BJ (cell line): ENCODE measurements at regions not wholly inside any gene's neighbourhood (a gene's known extent, or its start where the extent isn't known, plus 50 kb on each side); places are given as distances from the start of the nearest gene placed in this dataset.
A peak's percentile ranks its signal among the peaks of the same experiment; 100 is the strongest.
"Not testable (repeated sequence)": the region's sequence is repeated elsewhere in the genome, so short reads cannot be mapped to it uniquely, and the experiment has no call there.

Experiments
- CTCF ChIA-PET: fragments of 350-600 bp; formaldehyde crosslinking; extraction: SDS; loops from one replicate; lab custom pipeline; 2021; ENCODE audit warnings: antibody characterized with exemption, inconsistent platforms; lab: Yijun Ruan, JAX
- POLR2A ChIA-PET: fragments of 300-600 bp; sonication (Branson Sonifier 250); formaldehyde crosslinking; extraction: SDS; loops from one replicate; lab custom pipeline; 2021; ENCODE audit warnings: antibody characterized with exemption; lab: Charles Lee
- DNase-seq: peaks from one replicate; pipeline ENCODE4 v3.0.0-alpha.2; 2011; ENCODE audit warnings: low read depth
- H3K27me3 ChIP-seq: 2 replicates; pipeline ENCODE4 v1.6.0; 2011; ENCODE audit warnings: low read length; ENCODE audit not compliant: control insufficient read depth, insufficient read depth
- H3K36me3 ChIP-seq: 2 replicates; pipeline ENCODE4 v1.5.1; 2011; ENCODE audit warnings: low read length; ENCODE audit not compliant: control insufficient read depth, insufficient read depth
- H3K4me3 ChIP-seq: 2 replicates; pipeline ENCODE4 v1.5.1; 2011; ENCODE audit warnings: low read depth, mild to moderate bottlenecking, control low read depth, low read length
- TF ChIP-seq, protein P1 (sequence below): IDR thresholded peaks from 2 replicates; pipeline ENCODE4 v1.5.1; 2011; ENCODE audit warnings: low read depth, mild to moderate bottlenecking, control low read depth, inconsistent platforms, low read length, moderate library complexity; ENCODE audit not compliant: insufficient read depth

DNA sequence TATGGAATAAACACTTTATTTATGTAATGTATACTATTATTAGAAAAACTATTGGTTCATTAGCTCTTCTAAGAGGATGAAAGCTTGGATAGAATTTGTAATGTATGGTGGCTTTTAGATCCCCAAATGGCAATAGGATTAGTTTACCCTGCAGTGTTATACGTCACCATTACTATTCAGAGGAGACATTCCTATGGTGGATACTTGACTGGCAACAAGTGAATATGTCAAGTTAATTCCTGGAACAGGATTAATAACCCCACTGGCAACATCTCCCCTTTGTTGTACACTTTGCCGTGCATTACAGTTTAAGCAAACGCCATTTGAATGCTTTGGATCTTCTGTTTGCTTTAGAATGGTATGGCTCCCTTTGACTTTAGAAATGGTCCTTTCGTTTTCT is 420.3 kb downstream of the FAM47B start:
- ChIA-PET CTCF (no interaction called here), POLR2A (no interaction called here)

DNA sequence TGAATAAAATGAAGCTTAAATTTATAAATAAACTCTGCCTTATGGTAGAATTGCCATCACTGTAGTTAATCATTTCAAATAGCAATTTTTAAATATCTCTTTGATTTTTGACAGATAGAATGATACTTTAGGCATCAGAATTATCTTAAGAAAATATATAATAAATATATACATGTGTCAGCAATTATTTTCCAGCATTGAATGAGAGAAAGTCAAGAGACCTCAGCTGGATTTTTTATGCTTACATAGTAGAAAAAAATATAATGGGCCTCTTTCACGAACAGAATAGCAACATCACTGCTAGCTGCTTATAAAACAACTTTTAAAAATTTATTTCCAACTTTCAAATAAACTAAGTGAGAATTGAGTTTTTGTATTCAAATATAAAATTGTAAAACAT is 424.0 kb upstream of the MAGEB16 start:
- POLR2A ChIA-PET = no interaction called here
- H3K4me3 ChIP-seq = no peak overlapping the region
- H3K27me3 ChIP-seq = no peaks in the 10 kb centered on the region
- TF ChIP-seq, protein P1, sequence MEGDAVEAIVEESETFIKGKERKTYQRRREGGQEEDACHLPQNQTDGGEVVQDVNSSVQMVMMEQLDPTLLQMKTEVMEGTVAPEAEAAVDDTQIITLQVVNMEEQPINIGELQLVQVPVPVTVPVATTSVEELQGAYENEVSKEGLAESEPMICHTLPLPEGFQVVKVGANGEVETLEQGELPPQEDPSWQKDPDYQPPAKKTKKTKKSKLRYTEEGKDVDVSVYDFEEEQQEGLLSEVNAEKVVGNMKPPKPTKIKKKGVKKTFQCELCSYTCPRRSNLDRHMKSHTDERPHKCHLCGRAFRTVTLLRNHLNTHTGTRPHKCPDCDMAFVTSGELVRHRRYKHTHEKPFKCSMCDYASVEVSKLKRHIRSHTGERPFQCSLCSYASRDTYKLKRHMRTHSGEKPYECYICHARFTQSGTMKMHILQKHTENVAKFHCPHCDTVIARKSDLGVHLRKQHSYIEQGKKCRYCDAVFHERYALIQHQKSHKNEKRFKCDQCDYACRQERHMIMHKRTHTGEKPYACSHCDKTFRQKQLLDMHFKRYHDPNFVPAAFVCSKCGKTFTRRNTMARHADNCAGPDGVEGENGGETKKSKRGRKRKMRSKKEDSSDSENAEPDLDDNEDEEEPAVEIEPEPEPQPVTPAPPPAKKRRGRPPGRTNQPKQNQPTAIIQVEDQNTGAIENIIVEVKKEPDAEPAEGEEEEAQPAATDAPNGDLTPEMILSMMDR = no peak
- DNase-seq = no peak
- H3K36me3 ChIP-seq = no peaks in the 10 kb centered on the region
- CTCF ChIA-PET = no interaction called here

More for the DNA sequence above, 420.3 kb downstream of the FAM47B start:
- H3K27me3 ChIP-seq = no peaks in the 10 kb centered on the region
- TF ChIP-seq, protein P1 = no peak
- DNase-seq = no peak
- no peak overlapping the region for H3K4me3 ChIP-seq
- H3K36me3 ChIP-seq = no peaks in the 10 kb centered on the region

DNA sequence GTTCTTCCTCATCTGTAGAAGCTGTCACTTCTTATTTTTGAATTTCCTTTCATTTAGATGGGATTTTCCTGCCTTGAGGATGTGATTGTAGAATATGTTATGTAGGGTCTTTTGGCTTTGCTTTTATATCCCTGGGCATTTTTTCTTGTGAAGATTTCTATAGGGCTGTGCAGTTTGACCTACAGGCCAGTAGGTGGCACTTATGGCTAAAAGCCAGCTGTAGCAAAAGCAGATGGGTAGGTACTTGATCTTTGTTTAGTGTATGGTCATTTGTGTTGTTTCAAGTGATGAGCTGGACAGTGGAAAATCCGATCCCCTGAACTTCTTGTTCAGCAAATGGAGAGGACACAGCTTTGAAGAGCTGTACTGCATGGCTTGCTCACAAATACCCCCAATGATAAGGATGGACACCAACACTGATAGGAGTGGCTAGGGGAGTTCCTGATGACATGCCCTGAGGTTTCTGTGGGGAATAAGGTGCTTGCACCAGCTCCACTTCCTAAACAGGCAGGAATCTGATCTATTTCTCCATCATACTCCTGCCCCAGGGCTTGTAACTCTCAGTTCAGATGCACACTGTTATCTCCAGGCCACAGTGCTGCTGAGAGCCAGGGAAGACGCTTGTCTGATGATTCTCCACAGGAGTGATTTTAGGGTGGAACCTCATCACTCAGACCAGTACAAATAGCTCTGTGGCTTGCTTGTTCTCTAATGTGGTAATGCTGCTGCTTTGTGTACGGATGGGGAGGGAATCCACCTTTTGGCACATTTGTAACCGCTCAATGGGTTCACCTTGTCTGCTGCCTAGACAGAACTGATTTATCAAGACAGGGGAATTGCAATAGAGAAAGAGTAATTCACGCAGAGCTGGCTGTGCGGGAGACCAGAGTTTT is 417.1 kb upstream of the MAGEB16 start:
- no peak overlapping the region for H3K4me3 ChIP-seq
- ChIA-PET POLR2A (no interaction called here), CTCF (no interaction called here)
- TF ChIP-seq, protein P1 = 0 out of 2 replicates have a peak, but pooled peaks have one; percentile 25
- no peaks in the 10 kb centered on the region for H3K27me3 ChIP-seq
- no peak for DNase-seq
- no peaks in the 10 kb centered on the region for H3K36me3 ChIP-seq

DNA sequence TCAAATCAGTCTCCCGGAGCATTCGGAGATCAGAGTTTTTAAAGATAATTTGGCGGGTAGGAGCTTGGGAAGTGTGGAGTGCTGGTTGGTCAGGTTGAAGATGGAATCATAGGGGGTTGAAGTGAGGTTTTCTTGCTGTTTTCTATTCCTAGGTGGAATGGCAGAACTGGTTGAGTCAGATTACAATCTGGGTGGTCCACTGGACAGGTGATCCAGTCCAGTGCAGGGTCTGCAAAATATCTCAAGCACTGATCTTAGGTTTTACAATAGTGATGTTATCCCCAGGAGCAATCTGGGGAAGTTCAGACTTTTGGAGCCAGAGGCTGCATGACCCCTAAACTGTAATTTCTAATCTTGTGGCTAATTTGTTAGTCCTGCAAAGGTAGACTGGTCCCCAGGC is 416.4 kb upstream of the MAGEB16 start:
- H3K27me3 ChIP-seq, H3K36me3 ChIP-seq, H3K4me3 ChIP-seq, DNase-seq, CTCF ChIA-PET, POLR2A ChIA-PET: not testable (repeated sequence)

DNA sequence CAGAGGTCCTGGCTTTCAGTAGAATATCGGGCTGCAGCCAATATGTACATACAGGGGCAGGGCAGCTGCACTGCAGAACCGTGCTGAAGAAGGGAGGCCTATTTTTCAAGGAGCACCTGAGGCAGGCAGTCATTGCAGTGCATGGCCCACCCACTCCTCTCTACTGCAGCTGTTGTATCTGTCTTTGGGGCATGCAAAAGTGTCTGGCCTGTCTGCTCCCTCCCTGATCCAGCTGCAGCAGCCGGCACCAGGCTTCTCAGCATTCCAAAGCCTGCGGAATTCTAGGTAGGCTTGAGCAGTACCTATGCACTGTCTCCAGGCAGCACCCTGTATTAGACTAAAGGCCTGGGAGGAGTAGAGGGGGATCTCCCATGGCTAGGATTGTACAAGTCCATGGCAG is 415.2 kb upstream of the MAGEB16 start:
- ChIA-PET POLR2A (no interaction called here), CTCF (no interaction called here)
- no peaks in the 10 kb centered on the region for H3K36me3 ChIP-seq
- H3K27me3 ChIP-seq = no peaks in the 10 kb centered on the region
- TF ChIP-seq, protein P1 = no peak
- no peak overlapping the region for H3K4me3 ChIP-seq
- DNase-seq = no peak

DNA sequence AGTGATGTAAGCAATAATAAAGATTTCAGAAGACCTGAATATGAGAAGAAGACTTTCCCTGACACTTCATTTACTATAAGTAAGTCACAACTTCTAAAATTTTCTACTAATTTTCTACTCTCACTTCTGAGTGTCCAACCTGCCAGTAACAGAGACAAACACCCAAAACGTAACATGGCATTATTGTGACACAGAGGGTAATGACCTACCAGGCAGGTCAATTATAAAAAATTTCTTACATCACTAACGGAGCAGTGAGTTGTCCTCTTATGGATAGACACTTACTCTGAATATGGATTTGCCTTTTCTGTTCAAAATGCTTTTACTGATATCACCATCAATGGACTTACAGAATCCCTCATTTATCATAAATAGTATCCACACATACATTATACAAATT is 405.9 kb upstream of the MAGEB16 start:
- TF ChIP-seq, protein P1 = no peak
- POLR2A ChIA-PET = no interaction called here
- Histone ChIP-seq H3K27me3 (no peaks in the 10 kb centered on the region), H3K36me3 (no peaks in the 10 kb centered on the region), H3K4me3 (no peak overlapping the region)
- DNase-seq = no peak
- CTCF ChIA-PET = no interaction called here
